Mesenchymal stem cell (in vitro differentiated cells and primary cell): ENCODE measurements at regions not wholly inside any gene's neighbourhood (a gene's known extent, or its start where the extent isn't known, plus 50 kb on each side); places are given as distances from the start of the nearest gene placed in this dataset.

Experiments
- DNase-seq: peaks from one replicate; pipeline ENCODE4 v3.0.0-alpha.2; 2013
- H2AFZ ChIP-seq: one replicate; pipeline ENCODE4 v1.6.1; 2013; ENCODE audit warnings: low read depth, mild to moderate bottlenecking, control low read depth, inconsistent platforms, low read length, moderate library complexity
- H2AK5ac ChIP-seq: 2 replicates; pipeline ENCODE4 v1.6.1; 2013; ENCODE audit warnings: low read length, moderate library complexity, mild to moderate bottlenecking, inconsistent platforms; ENCODE audit not compliant: severe bottlenecking
- H2BK120ac ChIP-seq: one replicate; pipeline ENCODE4 v1.6.1; 2013; ENCODE audit warnings: low read depth, mild to moderate bottlenecking, inconsistent platforms, low read length, moderate library complexity
- H2BK12ac ChIP-seq, 2 experiments: one replicate each; pipeline ENCODE4 v1.6.1; 2013; ENCODE audit warnings: inconsistent platforms in 2 of 2, low read length in 2 of 2, mild to moderate bottlenecking in 2 of 2, moderate library complexity in 2 of 2, control low read depth in 1 of 2
- H2BK15ac ChIP-seq: one replicate; pipeline ENCODE4 v1.6.1; 2013; ENCODE audit warnings: mild to moderate bottlenecking, low read depth, inconsistent platforms; ENCODE audit not compliant: poor library complexity, severe bottlenecking
- H2BK5ac ChIP-seq: 2 replicates; pipeline ENCODE4 v1.6.1; 2013; ENCODE audit warnings: low read depth, mild to moderate bottlenecking, low read length, control low read depth, inconsistent platforms; ENCODE audit not compliant: poor library complexity, severe bottlenecking
- H3K14ac ChIP-seq, 2 experiments: one replicate each; pipeline ENCODE4 v1.6.1; 2013; ENCODE audit warnings: inconsistent platforms in 2 of 2, low read length in 2 of 2, control low read depth in 1 of 2, mild to moderate bottlenecking in 1 of 2, moderate library complexity in 1 of 2
- H3K18ac ChIP-seq, 2 experiments: one replicate each; pipeline ENCODE4 v1.6.1; 2013; ENCODE audit warnings: inconsistent platforms in 2 of 2, low read length in 2 of 2, control low read depth in 1 of 2, low read depth in 1 of 2, mild to moderate bottlenecking in 1 of 2
- H3K23ac ChIP-seq, 2 experiments: one replicate each; pipeline ENCODE4 v1.6.1; 2013; ENCODE audit warnings: inconsistent platforms in 2 of 2, low read length in 2 of 2, mild to moderate bottlenecking in 2 of 2, moderate library complexity in 2 of 2, control low read depth in 1 of 2
- H3K27ac ChIP-seq: 2 replicates; pipeline ENCODE4 v1.5.1; 2013; ENCODE audit warnings: mild to moderate bottlenecking, moderate library complexity, low read length, control low read depth, inconsistent platforms; ENCODE audit not compliant: poor library complexity, severe bottlenecking
- H3K27me3 ChIP-seq, 2 experiments: 2 replicates each; pipeline versions ENCODE4 v1.6.1 to v1.7.0; 2013; ENCODE audit warnings: low read length in 2 of 2, mild to moderate bottlenecking in 2 of 2, moderate library complexity in 2 of 2, control low read depth in 1 of 2, inconsistent platforms in 1 of 2; ENCODE audit not compliant: control insufficient read depth in 1 of 2, insufficient read depth in 1 of 2
- H3K36me3 ChIP-seq, 2 experiments: 2 replicates each; pipeline versions ENCODE4 v1.6.1 to v1.7.0; 2013; ENCODE audit warnings: low read length in 2 of 2, control low read depth in 1 of 2, inconsistent platforms in 1 of 2, low read depth in 1 of 2, mild to moderate bottlenecking in 1 of 2; ENCODE audit not compliant: insufficient read depth in 2 of 2, control insufficient read depth in 1 of 2
- H3K4ac ChIP-seq, 2 experiments: one replicate each; pipeline ENCODE4 v1.6.1; 2013; ENCODE audit warnings: inconsistent platforms in 2 of 2, low read length in 2 of 2, mild to moderate bottlenecking in 2 of 2, moderate library complexity in 2 of 2, control low read depth in 1 of 2, low read depth in 1 of 2
- H3K4me1 ChIP-seq: 2 replicates; pipeline ENCODE4 v1.6.1; 2013; ENCODE audit warnings: low read depth, low read length, control low read depth; ENCODE audit not compliant: control insufficient read depth, insufficient read depth
- H3K4me2 ChIP-seq: 2 replicates; pipeline ENCODE4 v1.6.1; 2013; ENCODE audit warnings: low read length, mild to moderate bottlenecking, inconsistent platforms; ENCODE audit not compliant: poor library complexity, severe bottlenecking
- H3K4me3 ChIP-seq, 2 experiments: 2 replicates each; pipeline versions ENCODE4 v1.5.1 to v1.7.0; 2013; ENCODE audit warnings: low read length in 2 of 2, mild to moderate bottlenecking in 2 of 2, control low read depth in 1 of 2, low read depth in 1 of 2; ENCODE audit not compliant: insufficient read depth in 1 of 2
- H3K79me1 ChIP-seq: replicated peaks from 2 replicates; pipeline ENCODE4 v1.6.1; 2013; ENCODE audit warnings: mild to moderate bottlenecking, control low read depth, low read length, inconsistent platforms; ENCODE audit not compliant: poor library complexity, severe bottlenecking
- H3K9ac ChIP-seq: 2 replicates; pipeline ENCODE4 v1.7.0; 2013; ENCODE audit warnings: mild to moderate bottlenecking, low read length, moderate library complexity
- H3K9me3 ChIP-seq: 2 replicates; pipeline ENCODE4 v1.7.0; 2013; ENCODE audit warnings: mild to moderate bottlenecking, low read length; ENCODE audit not compliant: control insufficient read depth
- H4K8ac ChIP-seq: one replicate; pipeline ENCODE4 v1.6.1; 2013; ENCODE audit warnings: inconsistent platforms, mild to moderate bottlenecking, low read length, moderate library complexity
- H4K91ac ChIP-seq: one replicate; pipeline ENCODE4 v1.6.1; 2013; ENCODE audit warnings: mild to moderate bottlenecking, low read length, inconsistent platforms
- WGBS: methylation state at CpG from one replicate; pipeline ENCODE4 v1.1.7; 2013; ENCODE audit warnings: mixed read lengths; 5-methylcytosine and 5-hydroxymethylcytosine counted together

- H2AFZ ChIP-seq, result no peak overlapping the region
- H4K8ac ChIP-seq, result no peak overlapping the region
- no peak overlapping the region for H3K9ac ChIP-seq
- H2BK12ac ChIP-seq, result no peak overlapping the region
- no peaks in the 10 kb centered on the region for H3K36me3 ChIP-seq
- H3K4me3 ChIP-seq, result no peak overlapping the region
- no peak overlapping the region for H4K91ac ChIP-seq
- H3K23ac ChIP-seq, result no peak overlapping the region
- H3K79me1 ChIP-seq, result no peaks in the 10 kb centered on the region
- peak; percentile 22 for DNase-seq
- H2AK5ac ChIP-seq, result no peak overlapping the region
- no CpG with 5 or more reads among the region's 1 CpG for WGBS
- no peak overlapping the region for H3K18ac ChIP-seq
- H3K4me2 ChIP-seq, result no peak overlapping the region
- H2BK120ac ChIP-seq, result no peak overlapping the region
- no peak overlapping the region for H2BK5ac ChIP-seq
- no peaks in the 10 kb centered on the region for H3K9me3 ChIP-seq
- no peaks in the 10 kb centered on the region for H3K4me1 ChIP-seq
- H3K27me3 ChIP-seq, result no peaks in the 10 kb centered on the region
- no peak overlapping the region for H3K27ac ChIP-seq
- no peak overlapping the region for H2BK15ac ChIP-seq
- H3K14ac ChIP-seq, result no peak overlapping the region
- no peak overlapping the region for H3K4ac ChIP-seq
These were observed 277.6 kb upstream of the ADAMTS16 start for GRCh38 chr5:4862500-4862899.

- Histone ChIP-seq H3K4me2 (no peak overlapping the region), H3K27ac (no peak overlapping the region), H3K79me1 (no peaks in the 10 kb centered on the region), H3K4me3 (no peak overlapping the region), H3K14ac (no peak overlapping the region), H3K9me3 (no peaks in the 10 kb centered on the region), H3K27me3 (peaks cover 0 to 16% of the 10 kb centered on the region in 2 experiments), H3K4ac (no peak overlapping the region), H3K36me3 (no peaks in the 10 kb centered on the region), H2BK120ac (no peak overlapping the region), H3K9ac (no peak overlapping the region), H3K4me1 (no peaks in the 10 kb centered on the region), H2BK5ac (no peak overlapping the region), H4K91ac (no peak overlapping the region), H3K23ac (no peak overlapping the region), H2BK12ac (no peak overlapping the region), H2BK15ac (no peak overlapping the region), H2AFZ (no peak overlapping the region), H4K8ac (no peak overlapping the region), H3K18ac (no peak overlapping the region), H2AK5ac (no peak overlapping the region)
- DNase-seq, result no peak
- WGBS, result 95% methylated on average over 49 of the region's 49 CpGs
These were observed 273.9 kb upstream of the ADAMTS16 start for GRCh38 chr5:4866131-4866659.

GRCh38 chr5:4866817-4867216, 273.3 kb upstream of the ADAMTS16 start:
- no peak overlapping the region for H2BK12ac ChIP-seq

GRCh38 chr5:4868140-4868735, 271.9 kb upstream of the ADAMTS16 start:
- Histone ChIP-seq H2AFZ (no peak overlapping the region), H3K14ac (no peak overlapping the region), H3K9ac (no peak overlapping the region), H3K27ac (no peak overlapping the region), H3K18ac (no peak overlapping the region), H3K9me3 (no peaks in the 10 kb centered on the region), H2AK5ac (no peak overlapping the region), H3K23ac (no peak overlapping the region), H3K79me1 (no peaks in the 10 kb centered on the region), H3K4ac (no peak overlapping the region), H2BK12ac (no peak overlapping the region), H3K4me3 (no peak overlapping the region), H3K27me3 (peaks cover 0 to 35% of the 10 kb centered on the region in 2 experiments), H2BK15ac (no peak overlapping the region), H3K36me3 (no peaks in the 10 kb centered on the region), H3K4me1 (no peaks in the 10 kb centered on the region), H3K4me2 (no peak overlapping the region), H4K91ac (no peak overlapping the region), H4K8ac (no peak overlapping the region), H2BK5ac (no peak overlapping the region), H2BK120ac (no peak overlapping the region)
- peak; percentile 1 for DNase-seq
- WGBS, result 30% methylated on average over 4 of the region's 9 CpGs

More at GRCh38 chr5:4866817-4867216, 273.3 kb upstream of the ADAMTS16 start:
- H3K9ac ChIP-seq, result no peak overlapping the region
- no peak overlapping the region for H2AK5ac ChIP-seq
- no peak for DNase-seq
- no peak overlapping the region for H3K14ac ChIP-seq
- H4K91ac ChIP-seq, result no peak overlapping the region
- no peak overlapping the region for H2AFZ ChIP-seq
- no peak overlapping the region for H3K4me3 ChIP-seq
- no peaks in the 10 kb centered on the region for H3K9me3 ChIP-seq
- H2BK5ac ChIP-seq, result no peak overlapping the region
- H3K27me3 ChIP-seq, result peaks cover 0 to 22% of the 10 kb centered on the region in 2 experiments
- H3K4me2 ChIP-seq, result no peak overlapping the region
- no peak overlapping the region for H2BK15ac ChIP-seq
- no peaks in the 10 kb centered on the region for H3K4me1 ChIP-seq
- H2BK120ac ChIP-seq, result no peak overlapping the region
- no peaks in the 10 kb centered on the region for H3K79me1 ChIP-seq
- 94% methylated on average over 21 of the region's 21 CpGs for WGBS
- H3K36me3 ChIP-seq, result no peaks in the 10 kb centered on the region
- H3K18ac ChIP-seq, result no peak overlapping the region
- H3K23ac ChIP-seq, result no peak overlapping the region
- no peak overlapping the region for H3K27ac ChIP-seq
- H4K8ac ChIP-seq, result no peak overlapping the region
- no peak overlapping the region for H3K4ac ChIP-seq
